Subcutaneous abdominal adipose tissue (tissue), 5 donors: ENCODE measurements at regions not wholly inside any gene's neighbourhood (a gene's known extent, or its start where the extent isn't known, plus 50 kb on each side); places are given as distances from the start of the nearest gene placed in this dataset.

Experiments used
- H3K27ac ChIP-seq: one replicate; pipeline ENCODE4 v1.7.0; 2013; ENCODE audit warnings: low read depth, mild to moderate bottlenecking, inconsistent platforms, low read length, moderate library complexity
- H3K27me3 ChIP-seq, 5 donors: one replicate each; pipeline ENCODE4 v1.7.0; 2013; ENCODE audit warnings: low read length in 5 of 5, inconsistent platforms in 1 of 5; ENCODE audit not compliant: control insufficient read depth in 5 of 5, insufficient read depth in 4 of 5
- H3K36me3 ChIP-seq, 5 donors: one replicate each; pipeline ENCODE4 v1.7.0; 2013; ENCODE audit warnings: low read length in 5 of 5; ENCODE audit not compliant: control insufficient read depth in 5 of 5, insufficient read depth in 5 of 5
- H3K4me1 ChIP-seq, 5 donors: one replicate each; pipeline ENCODE4 v1.7.0; 2013; ENCODE audit warnings: low read length in 5 of 5, mild to moderate bottlenecking in 3 of 5, moderate library complexity in 1 of 5; ENCODE audit not compliant: control insufficient read depth in 5 of 5, insufficient read depth in 5 of 5
- H3K4me3 ChIP-seq, 5 donors: one replicate each; pipeline ENCODE4 v1.7.0; 2013; ENCODE audit warnings: low read length in 5 of 5, low read depth in 1 of 5
- H3K9ac ChIP-seq, 5 donors: one replicate each; pipeline ENCODE4 v1.7.0; 2013; ENCODE audit warnings: low read length in 5 of 5, mild to moderate bottlenecking in 4 of 5, moderate library complexity in 3 of 5
- H3K9me3 ChIP-seq, 5 donors: one replicate each; pipeline ENCODE4 v1.7.0; 2013; ENCODE audit warnings: low read length in 5 of 5; ENCODE audit not compliant: control insufficient read depth in 5 of 5
- donor health status: healthy.
- donor health status: healthy.
- donor health status: healthy.
- donor health status: healthy.
- donor health status: healthy.

DNA sequence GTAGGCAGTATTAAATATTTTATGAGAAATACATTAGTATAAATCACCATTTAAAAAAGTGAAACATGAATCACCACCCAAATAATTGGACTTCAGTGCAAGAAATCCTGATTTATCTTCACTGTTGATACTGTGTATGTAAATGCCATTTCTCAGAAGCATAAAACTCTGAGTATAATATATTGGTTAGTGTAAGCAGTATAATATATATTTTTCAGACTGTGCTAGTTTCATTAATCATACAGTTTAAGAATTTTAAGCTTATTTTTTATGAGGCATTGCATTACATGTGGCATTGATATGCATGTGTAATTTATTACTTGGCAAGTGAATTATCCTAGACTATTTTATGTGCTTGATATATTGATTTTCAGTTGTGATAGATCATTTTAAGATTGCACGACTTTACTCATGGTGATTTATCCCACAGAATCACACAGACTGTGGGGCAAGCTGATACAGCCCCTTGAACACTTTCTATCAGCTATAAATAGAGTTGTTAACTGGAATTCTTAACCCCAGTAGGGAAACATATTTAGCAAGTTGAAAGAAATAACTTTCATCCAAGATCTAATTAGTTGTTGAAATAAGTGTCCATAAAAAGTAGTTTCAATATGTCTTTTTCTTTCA, 403.5 kb downstream of the RPL10L start:
- Histone ChIP-seq H3K9ac (no peak overlapping the region), H3K27me3 (no peaks in the 10 kb centered on the region), H3K4me1 (no peaks in the 10 kb centered on the region), H3K4me3 (no peak overlapping the region), H3K36me3 (no peaks in the 10 kb centered on the region), H3K9me3 (no peaks in the 10 kb centered on the region), H3K27ac (no peak overlapping the region)

GRCh38 chr14:46245276-46245675, 406.3 kb downstream of the RPL10L start:
- Histone ChIP-seq H3K4me3 (no peak overlapping the region), H3K4me1 (no peaks in the 10 kb centered on the region), H3K36me3 (no peaks in the 10 kb centered on the region), H3K9ac (no peak overlapping the region), H3K27me3 (no peaks in the 10 kb centered on the region), H3K27ac (no peak overlapping the region), H3K9me3 (no peaks in the 10 kb centered on the region)

DNA sequence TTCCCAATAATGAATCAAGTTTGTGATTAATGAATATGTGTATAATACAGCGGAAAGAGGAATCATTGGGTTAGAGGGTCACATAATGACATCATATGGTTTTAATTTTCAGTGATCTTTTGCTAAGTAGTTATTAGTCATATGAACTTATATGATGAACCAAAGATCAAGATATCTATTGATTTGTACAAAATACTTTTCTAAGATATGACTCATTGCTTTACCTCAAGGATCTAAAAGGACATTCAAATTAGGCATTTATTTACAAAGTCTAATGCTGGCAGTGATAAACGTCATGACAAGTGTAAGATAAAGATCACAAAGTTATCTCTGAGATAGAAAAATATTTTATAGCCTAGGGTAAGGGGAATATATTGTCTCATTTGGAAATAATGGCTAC, 417.8 kb downstream of the RPL10L start:
- Histone ChIP-seq H3K27me3 (no peaks in the 10 kb centered on the region), H3K36me3 (no peaks in the 10 kb centered on the region), H3K9me3 (no peaks in the 10 kb centered on the region), H3K4me3 (no peak overlapping the region), H3K4me1 (no peaks in the 10 kb centered on the region), H3K27ac (no peak overlapping the region), H3K9ac (no peak overlapping the region)

- Histone ChIP-seq H3K4me1 (no peaks in the 10 kb centered on the region), H3K36me3 (no peaks in the 10 kb centered on the region), H3K27me3 (no peaks in the 10 kb centered on the region), H3K9me3 (no peaks in the 10 kb centered on the region), H3K4me3 (no peak overlapping the region), H3K27ac (no peak overlapping the region), H3K9ac (no peak overlapping the region)
Observed at GRCh38 chr14:46230540-46230939, 421.0 kb downstream of the RPL10L start.

GRCh38 chr14:46215801-46216200, 435.8 kb downstream of the RPL10L start:
- Histone ChIP-seq H3K4me1 (no peaks in the 10 kb centered on the region), H3K36me3 (no peaks in the 10 kb centered on the region), H3K9me3 (peaks cover 0 to 3% (median 0%) of the 10 kb centered on the region in 5 donors), H3K9ac (no peak overlapping the region), H3K27ac (no peak overlapping the region), H3K4me3 (no peak overlapping the region), H3K27me3 (no peaks in the 10 kb centered on the region)

- Histone ChIP-seq H3K4me1 (no peaks in the 10 kb centered on the region), H3K27me3 (no peaks in the 10 kb centered on the region), H3K36me3 (no peaks in the 10 kb centered on the region), H3K27ac (no peak overlapping the region), H3K9ac (no peak overlapping the region), H3K4me3 (no peak overlapping the region), H3K9me3 (no peaks in the 10 kb centered on the region)
Observed at GRCh38 chr14:46198676-46199075, 452.9 kb downstream of the RPL10L start.

- no peak overlapping the region for H3K27ac ChIP-seq
- no peak overlapping the region for H3K9ac ChIP-seq
- no peaks in the 10 kb centered on the region for H3K4me1 ChIP-seq
- H3K4me3 ChIP-seq = no peak overlapping the region
- no peaks in the 10 kb centered on the region for H3K27me3 ChIP-seq
- H3K9me3 ChIP-seq = no peaks in the 10 kb centered on the region
- H3K36me3 ChIP-seq = no peaks in the 10 kb centered on the region
Observed at GRCh38 chr14:46197856-46198255, 453.7 kb downstream of the RPL10L start.
